ENCODE measurements at regions not wholly inside any gene's neighbourhood (a gene's known extent, or its start where the extent isn't known, plus 50 kb on each side); places are given as distances from the start of the nearest gene placed in this dataset.

GRCh38 chr16:61391896-61392295 lies 644.3 kb downstream of the CDH8 start (continued):
- TF ChIP-seq ATF2 (CRISPR knock-in tag; IDR thresholded peaks at IDR 0.05) (no peak), E4F1 (CRISPR knock-in tag; IDR thresholded peaks at IDR 0.05; ENCODE audit: borderline replicate concordance) (no peak), SPI1 (IDR thresholded peaks at IDR 0.05; ENCODE audit: borderline replicate concordance, low read depth, low read length) (no peak)

- Histone ChIP-seq H3K27me3 (ENCODE audit: control insufficient read depth in 2 of 2, insufficient read depth in 2 of 2, low read length in 2 of 2) (no peaks in the 10 kb centered on the region), H4K20me1 (replicated peaks; ENCODE audit: control insufficient read depth, insufficient read depth, low read length) (no peaks in the 10 kb centered on the region), H2AFZ (ENCODE audit: low read depth, low read length) (no peak overlapping the region), H3K4me2 (ENCODE audit: insufficient read depth, low read length) (no peak overlapping the region), H3K4me3 (no peak overlapping the region), H3K9ac (ENCODE audit: insufficient read depth in 1 of 2, low read depth in 2 of 2, low read length in 2 of 2) (no peak overlapping the region), H3K79me2 (ENCODE audit: control insufficient read depth, insufficient read depth, low read length) (no peaks in the 10 kb centered on the region), H3K36me3 (ENCODE audit: control insufficient read depth, insufficient read depth, low read length) (no peaks in the 10 kb centered on the region), H3K27ac (ENCODE audit: extremely low read depth, low read depth, low read length) (no peak overlapping the region), H3K4me1 (replicated peaks in 1 of 2; ENCODE audit: control insufficient read depth in 2 of 2, insufficient read depth in 2 of 2, low read length in 2 of 2) (no peaks in the 10 kb centered on the region), H3K9me3 (replicated peaks; ENCODE audit: control insufficient read depth, insufficient read depth, low read depth, low read length) (no peaks in the 10 kb centered on the region; the same call in 1 of the 2 replicates), H3K9me1 (ENCODE audit: control insufficient read depth, insufficient read depth, low read length) (no peaks in the 10 kb centered on the region)
- ATAC-seq (no peak), FAIRE-seq (no peak), DNase-seq (ENCODE audit: extremely low read depth in 1 of 4, low spot score in 3 of 4) (no peak)
- BruUV-seq (replicated peaks): no TSS peak
- intact Hi-C loops (cut with micrococcal nuclease) (no loop called here), in situ Hi-C loops (cut with MboI) (no loop called here)
- ChIA-PET CTCF (ENCODE audit: low intra/inter-chr PET ratio) (no interaction called here), POLR2A (no interaction called here)
- 0% methylated on average over 4 of the region's 4 CpGs for WGBS (ENCODE audit: insufficient coverage, low coverage, missing lambda C conversion rate)
- TF ChIP-seq NONO (IDR thresholded peaks at IDR 0.05; ENCODE audit: low read depth in 2 of 2, low read length in 1 of 2) (no peak), CTCFL (IDR thresholded peaks at IDR 0.05; ENCODE audit: borderline replicate concordance, insufficient read depth, low read depth, low read length, poor library complexity, severe bottlenecking) (no peak), CBX1 (IDR thresholded peaks at IDR 0.05; ENCODE audit: low read depth) (no peak), POLR2G (IDR thresholded peaks at IDR 0.05; ENCODE audit: low read depth, low read length) (no peak), NUFIP1 (IDR thresholded peaks at IDR 0.05; ENCODE audit: partially characterized antibody) (no peak), ZNF76 (CRISPR knock-in tag; IDR thresholded peaks at IDR 0.05; ENCODE audit: borderline replicate concordance) (no peak), MBD2 (IDR thresholded peaks at IDR 0.05; ENCODE audit: borderline replicate concordance, low read depth) (no peak), PTTG1 (tag; IDR thresholded peaks at IDR 0.05; ENCODE audit: low read depth) (no peak), ZNF165 (CRISPR knock-in tag; IDR thresholded peaks at IDR 0.05; ENCODE audit: borderline replicate concordance) (no peak)
Observed at GRCh38 chr16:61390965-61391637, 645.1 kb downstream of the CDH8 start.
